Mesothelial cell of epicardium (in vitro differentiated cells): ENCODE measurements at regions not wholly inside any gene's neighbourhood (a gene's known extent, or its start where the extent isn't known, plus 50 kb on each side); places are given as distances from the start of the nearest gene placed in this dataset.

Experiments
- DNase-seq, 2 experiments: peaks; one replicate each; pipeline ENCODE4 v3.0.0; 2021; ENCODE audit warnings: low spot score in 2 of 2; ENCODE audit not compliant: unreplicated experiment in 2 of 2
- H3K27ac Mint-ChIP-seq: 2 replicates; pipeline ENCODE4 v1.8.0; 2021; ENCODE audit warnings: mixed read lengths
- H3K27me3 Mint-ChIP-seq: 2 replicates; pipeline ENCODE4 v1.8.0; 2021; ENCODE audit warnings: low read depth, mixed read lengths
- H3K36me3 Mint-ChIP-seq: 2 replicates; pipeline ENCODE4 v1.8.0; 2021; ENCODE audit warnings: mixed read lengths
- H3K4me1 Mint-ChIP-seq: 2 replicates; pipeline ENCODE4 v1.8.0; 2021; ENCODE audit warnings: mixed read lengths
- H3K4me3 Mint-ChIP-seq: 2 replicates; pipeline ENCODE4 v1.8.0; 2021; ENCODE audit warnings: mild to moderate bottlenecking, moderate library complexity, mixed read lengths
- H3K9me3 Mint-ChIP-seq: 2 replicates; pipeline ENCODE4 v1.8.0; 2021; ENCODE audit warnings: mixed read lengths
- CTCF ChIP-seq: fragments of 200-600 bp; sonication (generic); IDR thresholded peaks from one replicate; pipeline ENCODE4 v1.5.0; 2021; ENCODE audit warnings: antibody characterized with exemption; ENCODE audit not compliant: unreplicated experiment

DNA sequence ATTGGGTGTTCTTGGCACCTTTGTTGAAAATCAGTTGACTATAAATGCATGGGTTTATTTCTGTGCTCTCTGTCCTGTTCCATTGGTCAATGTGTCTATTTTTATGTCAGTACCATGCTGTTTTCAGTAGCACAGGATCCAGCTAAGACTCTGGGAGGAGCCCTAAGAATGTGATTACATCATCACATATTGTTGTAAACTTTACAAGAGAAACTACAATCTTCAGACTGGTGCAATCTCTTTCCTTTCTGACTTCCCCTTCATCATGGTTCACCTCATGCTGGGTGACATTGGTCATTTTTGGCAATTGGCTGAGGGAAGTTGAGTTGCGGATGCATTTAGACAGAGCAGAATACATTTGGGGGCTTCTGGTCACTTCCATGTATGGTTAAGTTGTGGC lies 88.4 kb downstream of the C21orf91 start:
- Mint-ChIP-seq H3K4me1 (peaks cover 12% of the 10 kb centered on the region), H3K36me3 (no peaks in the 10 kb centered on the region), H3K9me3 (no peaks in the 10 kb centered on the region), H3K27me3 (peaks cover 10% of the 10 kb centered on the region), H3K27ac (no peak overlapping the region), H3K4me3 (no peak overlapping the region)
- TF ChIP-seq CTCF = no peak
- no peak for DNase-seq

DNA sequence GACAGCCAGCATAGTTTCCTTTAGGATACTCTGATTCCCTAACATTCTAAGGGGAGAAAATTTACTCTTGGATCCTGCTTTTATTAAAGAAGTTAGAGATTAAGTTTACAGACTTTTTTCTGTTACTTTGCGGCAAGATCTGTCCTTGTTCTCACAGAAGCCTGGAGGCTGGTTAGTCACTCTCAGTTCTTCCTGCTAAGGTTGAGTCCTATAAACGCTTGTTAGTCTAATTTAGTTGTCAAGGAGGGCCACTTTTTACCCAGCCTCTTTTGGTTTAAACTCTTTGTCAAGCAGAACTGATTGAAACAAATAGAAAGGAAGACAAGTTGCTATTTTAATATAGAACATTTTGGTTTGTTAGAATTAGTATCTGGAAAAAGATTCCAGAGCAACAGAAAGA lies 89.7 kb downstream of the C21orf91 start:
- Mint-ChIP-seq H3K27me3 (peaks cover 9% of the 10 kb centered on the region), H3K4me3 (no peak overlapping the region), H3K27ac (no peak overlapping the region), H3K4me1 (peaks cover 12% of the 10 kb centered on the region), H3K9me3 (no peaks in the 10 kb centered on the region), H3K36me3 (no peaks in the 10 kb centered on the region)
- no peak for TF ChIP-seq CTCF
- no peak for DNase-seq

- no peak for DNase-seq
- H3K4me1 Mint-ChIP-seq = peaks cover 7% of the 10 kb centered on the region
- peaks cover 6% of the 10 kb centered on the region for H3K27me3 Mint-ChIP-seq
- H3K4me3 Mint-ChIP-seq = no peak overlapping the region
- TF ChIP-seq CTCF = no peak
- peaks cover 8% of the 10 kb centered on the region for H3K9me3 Mint-ChIP-seq
- no peaks in the 10 kb centered on the region for H3K36me3 Mint-ChIP-seq
- no peak overlapping the region for H3K27ac Mint-ChIP-seq
Observed at GRCh38 chr21:17727361-17727760, 91.8 kb downstream of the C21orf91 start.

DNA sequence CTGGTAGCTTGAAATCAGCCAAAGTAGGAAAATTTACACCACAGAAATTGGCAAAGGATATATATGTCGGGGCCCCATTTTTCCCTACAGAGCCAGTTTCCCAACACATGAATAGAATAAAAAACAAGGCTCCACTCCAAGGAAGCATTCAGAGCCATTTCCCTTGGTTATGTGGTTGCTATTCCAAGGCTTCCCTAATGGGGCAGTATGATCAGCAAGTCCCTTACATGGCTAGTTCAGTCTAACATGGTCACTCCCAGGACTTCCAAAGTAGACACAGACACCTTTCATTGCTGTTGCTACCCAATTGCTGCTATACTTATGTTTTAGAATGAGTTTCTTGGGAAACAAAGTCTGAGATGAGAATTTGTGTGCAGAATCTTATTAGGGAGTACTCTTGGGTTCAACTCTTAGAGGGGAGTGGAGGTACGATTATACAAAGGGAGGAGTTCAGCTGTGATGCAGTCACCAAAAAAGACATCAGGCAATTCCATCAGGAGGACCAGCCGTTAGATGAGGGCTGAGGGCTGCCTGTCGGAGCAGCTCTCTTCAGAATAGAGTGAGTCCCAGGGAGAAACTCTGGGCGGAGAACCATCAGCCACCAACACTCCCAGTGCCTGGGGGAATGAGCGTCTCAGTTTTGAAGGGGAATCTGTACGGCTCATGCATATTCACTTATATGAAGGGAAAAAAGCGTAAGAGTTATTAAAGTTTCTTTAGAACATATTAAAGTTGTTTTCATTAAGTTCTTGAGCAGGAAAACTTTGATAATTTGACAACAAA lies 92.9 kb downstream of the C21orf91 start:
- Mint-ChIP-seq H3K36me3 (no peaks in the 10 kb centered on the region), H3K4me1 (peaks cover 7% of the 10 kb centered on the region), H3K9me3 (peaks cover 8% of the 10 kb centered on the region), H3K27ac (no peak overlapping the region), H3K27me3 (peaks cover 6% of the 10 kb centered on the region), H3K4me3 (no peak overlapping the region)
- DNase-seq = no peak
- TF ChIP-seq CTCF = no peak

- H3K4me1 Mint-ChIP-seq = no peaks in the 10 kb centered on the region
- H3K36me3 Mint-ChIP-seq = no peaks in the 10 kb centered on the region
- no peak overlapping the region for H3K4me3 Mint-ChIP-seq
- H3K9me3 Mint-ChIP-seq = peaks cover 8% of the 10 kb centered on the region
- H3K27me3 Mint-ChIP-seq = peaks cover 4% of the 10 kb centered on the region
- no peak for DNase-seq
- no peak overlapping the region for H3K27ac Mint-ChIP-seq
- no peak for TF ChIP-seq CTCF
Observed at GRCh38 chr21:17725339-17725738, 93.8 kb downstream of the C21orf91 start.

DNA sequence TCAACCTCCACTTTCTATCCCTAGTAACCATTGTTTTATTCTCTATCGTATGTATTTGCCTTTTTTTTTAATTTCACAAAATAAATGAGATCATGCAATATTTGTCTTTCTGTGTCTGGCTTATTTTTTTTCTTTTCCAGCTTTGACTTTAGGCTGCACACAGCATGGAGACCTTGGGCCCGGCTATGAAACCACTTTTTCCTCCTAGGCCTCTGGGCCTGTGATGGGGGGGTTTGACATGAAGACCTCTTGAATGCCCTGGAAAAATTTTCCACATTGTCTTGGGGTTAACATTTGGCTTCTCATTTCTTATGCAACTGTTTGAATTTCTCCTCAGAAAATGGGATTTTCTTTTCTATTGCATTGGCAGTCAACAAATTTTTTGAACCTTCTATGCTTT lies 100.2 kb upstream of the BTG3 start:
- H3K4me1 Mint-ChIP-seq = no peaks in the 10 kb centered on the region

More for the DNA sequence above, 100.2 kb upstream of the BTG3 start:
- H3K27me3 Mint-ChIP-seq = no peaks in the 10 kb centered on the region
- no peak for TF ChIP-seq CTCF
- H3K4me3 Mint-ChIP-seq = no peak overlapping the region
- peaks cover 54% of the 10 kb centered on the region for H3K9me3 Mint-ChIP-seq
- DNase-seq = no peak
- H3K36me3 Mint-ChIP-seq = peaks cover 6% of the 10 kb centered on the region
- H3K27ac Mint-ChIP-seq = no peak overlapping the region
